GM23338 (cell line): ENCODE measurements at regions not wholly inside any gene's neighbourhood (a gene's known extent, or its start where the extent isn't known, plus 50 kb on each side); places are given as distances from the start of the nearest gene placed in this dataset.

ENCODE experiments used
- ATAC-seq: fragments of 200-7000 bp; cut with Tn5 transposase; 3 replicates; pipeline ENCODE4 v1.9.1; 2020
- DNase-seq: peaks from one replicate; pipeline ENCODE4 v3.0.0-alpha.2; 2015; ENCODE audit warnings: low spot score
- H2AFZ ChIP-seq: fragments of 200-600 bp; sonication (generic); 2 replicates; pipeline ENCODE4 v1.8.0; 2016; ENCODE audit warnings: antibody characterized with exemption, mild to moderate bottlenecking, moderate library complexity
- H3F3A ChIP-seq: fragments of 200-600 bp; sonication (generic); replicated peaks from 2 replicates; pipeline ENCODE4 v1.8.0; 2017; ENCODE audit warnings: antibody characterized with exemption, mixed run types, low read depth
- H3K27ac ChIP-seq: fragments of 200-600 bp; sonication (generic); 2 replicates; pipeline ENCODE4 v1.6.1; 2016; ENCODE audit warnings: low read depth
- H3K27me3 ChIP-seq: fragments of 200-600 bp; sonication (generic); 2 replicates; pipeline ENCODE4 v1.8.0; 2016; ENCODE audit warnings: mild to moderate bottlenecking, mixed run types, moderate library complexity; ENCODE audit not compliant: insufficient read depth
- H3K36me3 ChIP-seq: fragments of 200-600 bp; sonication (generic); 2 replicates; pipeline ENCODE4 v1.8.0; 2016; ENCODE audit warnings: mild to moderate bottlenecking; ENCODE audit not compliant: insufficient read depth
- H3K4me1 ChIP-seq: fragments of 200-600 bp; sonication (generic); 2 replicates; pipeline ENCODE4 v1.8.0; 2016; ENCODE audit warnings: mild to moderate bottlenecking, moderate library complexity; ENCODE audit not compliant: insufficient read depth
- H3K4me2 ChIP-seq: fragments of 200-600 bp; sonication (generic); 2 replicates; pipeline ENCODE4 v1.7.1; 2017; ENCODE audit warnings: mixed run types
- H3K4me3 ChIP-seq: fragments of 200-600 bp; sonication (generic); 2 replicates; pipeline ENCODE4 v1.6.1; 2016; ENCODE audit warnings: mixed run types
- H3K79me2 ChIP-seq: fragments of 200-600 bp; sonication (generic); replicated peaks from 2 replicates; pipeline ENCODE4 v1.8.0; 2017; ENCODE audit warnings: mild to moderate bottlenecking; ENCODE audit not compliant: insufficient read depth
- H3K9me2 ChIP-seq: fragments of 200-600 bp; sonication (generic); 2 replicates; pipeline ENCODE4 v1.8.0; 2017; ENCODE audit not compliant: insufficient read depth
- H4K20me1 ChIP-seq: fragments of 200-600 bp; sonication (generic); replicated peaks from 2 replicates; pipeline ENCODE4 v1.8.0; 2017; ENCODE audit warnings: mild to moderate bottlenecking; ENCODE audit not compliant: insufficient read depth
- H3K27ac Mint-ChIP-seq: 2 replicates; pipeline ENCODE4 v1.8.0; 2020; ENCODE audit warnings: inconsistent platforms, mild to moderate bottlenecking, moderate library complexity, mixed read lengths
- H3K27me3 Mint-ChIP-seq: 3 replicates; pipeline ENCODE4 v1.8.0; 2022; ENCODE audit warnings: low read depth, mild to moderate bottlenecking, moderate library complexity, mixed read lengths, inconsistent platforms; ENCODE audit not compliant: insufficient read depth, poor library complexity
- H3K36me3 Mint-ChIP-seq: 3 replicates; pipeline ENCODE4 v1.8.0; 2021; ENCODE audit warnings: low read depth, mild to moderate bottlenecking, inconsistent platforms, moderate library complexity, mixed read lengths
- H3K4me1 Mint-ChIP-seq: 3 replicates; pipeline ENCODE4 v1.8.0; 2020; ENCODE audit warnings: mild to moderate bottlenecking, inconsistent platforms, mixed read lengths
- H3K4me3 Mint-ChIP-seq: 3 replicates; pipeline ENCODE4 v1.8.0; 2021; ENCODE audit warnings: moderate library complexity, mild to moderate bottlenecking, inconsistent platforms, mixed read lengths
- H3K9me3 Mint-ChIP-seq: 3 replicates; pipeline ENCODE4 v1.8.0; 2020; ENCODE audit warnings: moderate library complexity, mild to moderate bottlenecking, inconsistent platforms, mixed read lengths
- CREB1 ChIP-seq: fragments of 250-450 bp; sonication (Bioruptor Pico); IDR thresholded peaks from 2 replicates; pipeline ENCODE4 v1.5.0; 2020; ENCODE audit warnings: low read depth, mild to moderate bottlenecking, moderate library complexity
- EZH2 ChIP-seq: fragments of 200-600 bp; sonication (generic); IDR thresholded peaks from one replicate; pipeline ENCODE4 v1.8.0; 2017; ENCODE audit warnings: antibody characterized with exemption, mild to moderate bottlenecking, low read depth; ENCODE audit not compliant: unreplicated experiment
- EZH2phosphoT487 ChIP-seq: fragments of 200-600 bp; sonication (generic); IDR thresholded peaks from one replicate; pipeline ENCODE4 v1.8.1; 2018; ENCODE audit warnings: antibody characterized with exemption; ENCODE audit not compliant: unreplicated experiment
- JUNB ChIP-seq: IDR thresholded peaks from one replicate; pipeline ENCODE4 v1.6.1; 2016; ENCODE audit warnings: antibody characterized with exemption; ENCODE audit not compliant: unreplicated experiment
- NANOG ChIP-seq: IDR thresholded peaks from 2 replicates; pipeline ENCODE4 v1.6.1; 2016; ENCODE audit warnings: antibody characterized with exemption, borderline replicate concordance
- POLR2AphosphoS5 ChIP-seq: IDR thresholded peaks from 2 replicates; pipeline ENCODE4 v1.6.1; 2016; ENCODE audit warnings: antibody characterized with exemption, low read depth
- REST ChIP-seq: IDR thresholded peaks from one replicate; pipeline ENCODE4 v1.6.1; 2018; ENCODE audit warnings: antibody characterized with exemption; ENCODE audit not compliant: unreplicated experiment
- STAT1 ChIP-seq: IDR thresholded peaks from one replicate; pipeline ENCODE4 v1.6.1; 2016; ENCODE audit warnings: antibody characterized with exemption; ENCODE audit not compliant: unreplicated experiment
- ZNF114 ChIP-seq: fragments of 250-450 bp; sonication (Bioruptor Pico); IDR thresholded peaks from 2 replicates; pipeline ENCODE4 v1.5.0; 2020; ENCODE audit warnings: mild to moderate bottlenecking, moderate library complexity
- ZNF331 ChIP-seq: fragments of 250-450 bp; sonication (Bioruptor Pico); IDR thresholded peaks from 2 replicates; pipeline ENCODE4 v1.5.0; 2020; ENCODE audit warnings: low read depth, mild to moderate bottlenecking, moderate library complexity
- TF ChIP-seq, protein P1 (sequence below), 2 experiments: fragments of 200-600 bp in 1 of 2; sonication (generic) in 1 of 2; conservative IDR thresholded peaks; 2 replicates each; pipeline versions ENCODE4 v1.5.1 to v1.6.1; 2016 to 2017; ENCODE audit warnings: antibody characterized with exemption in 2 of 2, low read depth in 2 of 2, mild to moderate bottlenecking in 2 of 2, moderate library complexity in 1 of 2
- TF ChIP-seq, protein P2 (sequence below): fragments of 250-450 bp; sonication (Bioruptor Pico); IDR thresholded peaks from 2 replicates; pipeline ENCODE4 v1.5.0; 2020; ENCODE audit warnings: mild to moderate bottlenecking, moderate library complexity
- TF ChIP-seq, protein P3 (sequence below): IDR thresholded peaks from 2 replicates; pipeline ENCODE4 v1.6.1; 2016; ENCODE audit warnings: antibody characterized with exemption

GRCh38 chr5:107272954-107273353, 397.8 kb downstream of the EFNA5 start:
- Mint-ChIP-seq H3K36me3 (no peaks in the 10 kb centered on the region), H3K4me1 (peaks cover 18% of the 10 kb centered on the region), H3K27me3 (peaks cover 2% of the 10 kb centered on the region), H3K27ac (no peak overlapping the region), H3K9me3 (no peaks in the 10 kb centered on the region), H3K4me3 (no peak overlapping the region)
- TF ChIP-seq ZNF114 (CRISPR knock-in tag) (no peak), REST (no peak), CREB1 (CRISPR knock-in tag) (no peak), STAT1 (no peak), EZH2 (no peak), NANOG (no peak), EZH2phosphoT487 (no peak), JUNB (no peak), ZNF331 (no peak), POLR2AphosphoS5 (no peak)
- TF ChIP-seq, protein P1, sequence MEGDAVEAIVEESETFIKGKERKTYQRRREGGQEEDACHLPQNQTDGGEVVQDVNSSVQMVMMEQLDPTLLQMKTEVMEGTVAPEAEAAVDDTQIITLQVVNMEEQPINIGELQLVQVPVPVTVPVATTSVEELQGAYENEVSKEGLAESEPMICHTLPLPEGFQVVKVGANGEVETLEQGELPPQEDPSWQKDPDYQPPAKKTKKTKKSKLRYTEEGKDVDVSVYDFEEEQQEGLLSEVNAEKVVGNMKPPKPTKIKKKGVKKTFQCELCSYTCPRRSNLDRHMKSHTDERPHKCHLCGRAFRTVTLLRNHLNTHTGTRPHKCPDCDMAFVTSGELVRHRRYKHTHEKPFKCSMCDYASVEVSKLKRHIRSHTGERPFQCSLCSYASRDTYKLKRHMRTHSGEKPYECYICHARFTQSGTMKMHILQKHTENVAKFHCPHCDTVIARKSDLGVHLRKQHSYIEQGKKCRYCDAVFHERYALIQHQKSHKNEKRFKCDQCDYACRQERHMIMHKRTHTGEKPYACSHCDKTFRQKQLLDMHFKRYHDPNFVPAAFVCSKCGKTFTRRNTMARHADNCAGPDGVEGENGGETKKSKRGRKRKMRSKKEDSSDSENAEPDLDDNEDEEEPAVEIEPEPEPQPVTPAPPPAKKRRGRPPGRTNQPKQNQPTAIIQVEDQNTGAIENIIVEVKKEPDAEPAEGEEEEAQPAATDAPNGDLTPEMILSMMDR (conservative IDR thresholded peaks at IDR 0.05; ENCODE audit: low read depth in 2 of 2), result no peak
- TF ChIP-seq, protein P2, sequence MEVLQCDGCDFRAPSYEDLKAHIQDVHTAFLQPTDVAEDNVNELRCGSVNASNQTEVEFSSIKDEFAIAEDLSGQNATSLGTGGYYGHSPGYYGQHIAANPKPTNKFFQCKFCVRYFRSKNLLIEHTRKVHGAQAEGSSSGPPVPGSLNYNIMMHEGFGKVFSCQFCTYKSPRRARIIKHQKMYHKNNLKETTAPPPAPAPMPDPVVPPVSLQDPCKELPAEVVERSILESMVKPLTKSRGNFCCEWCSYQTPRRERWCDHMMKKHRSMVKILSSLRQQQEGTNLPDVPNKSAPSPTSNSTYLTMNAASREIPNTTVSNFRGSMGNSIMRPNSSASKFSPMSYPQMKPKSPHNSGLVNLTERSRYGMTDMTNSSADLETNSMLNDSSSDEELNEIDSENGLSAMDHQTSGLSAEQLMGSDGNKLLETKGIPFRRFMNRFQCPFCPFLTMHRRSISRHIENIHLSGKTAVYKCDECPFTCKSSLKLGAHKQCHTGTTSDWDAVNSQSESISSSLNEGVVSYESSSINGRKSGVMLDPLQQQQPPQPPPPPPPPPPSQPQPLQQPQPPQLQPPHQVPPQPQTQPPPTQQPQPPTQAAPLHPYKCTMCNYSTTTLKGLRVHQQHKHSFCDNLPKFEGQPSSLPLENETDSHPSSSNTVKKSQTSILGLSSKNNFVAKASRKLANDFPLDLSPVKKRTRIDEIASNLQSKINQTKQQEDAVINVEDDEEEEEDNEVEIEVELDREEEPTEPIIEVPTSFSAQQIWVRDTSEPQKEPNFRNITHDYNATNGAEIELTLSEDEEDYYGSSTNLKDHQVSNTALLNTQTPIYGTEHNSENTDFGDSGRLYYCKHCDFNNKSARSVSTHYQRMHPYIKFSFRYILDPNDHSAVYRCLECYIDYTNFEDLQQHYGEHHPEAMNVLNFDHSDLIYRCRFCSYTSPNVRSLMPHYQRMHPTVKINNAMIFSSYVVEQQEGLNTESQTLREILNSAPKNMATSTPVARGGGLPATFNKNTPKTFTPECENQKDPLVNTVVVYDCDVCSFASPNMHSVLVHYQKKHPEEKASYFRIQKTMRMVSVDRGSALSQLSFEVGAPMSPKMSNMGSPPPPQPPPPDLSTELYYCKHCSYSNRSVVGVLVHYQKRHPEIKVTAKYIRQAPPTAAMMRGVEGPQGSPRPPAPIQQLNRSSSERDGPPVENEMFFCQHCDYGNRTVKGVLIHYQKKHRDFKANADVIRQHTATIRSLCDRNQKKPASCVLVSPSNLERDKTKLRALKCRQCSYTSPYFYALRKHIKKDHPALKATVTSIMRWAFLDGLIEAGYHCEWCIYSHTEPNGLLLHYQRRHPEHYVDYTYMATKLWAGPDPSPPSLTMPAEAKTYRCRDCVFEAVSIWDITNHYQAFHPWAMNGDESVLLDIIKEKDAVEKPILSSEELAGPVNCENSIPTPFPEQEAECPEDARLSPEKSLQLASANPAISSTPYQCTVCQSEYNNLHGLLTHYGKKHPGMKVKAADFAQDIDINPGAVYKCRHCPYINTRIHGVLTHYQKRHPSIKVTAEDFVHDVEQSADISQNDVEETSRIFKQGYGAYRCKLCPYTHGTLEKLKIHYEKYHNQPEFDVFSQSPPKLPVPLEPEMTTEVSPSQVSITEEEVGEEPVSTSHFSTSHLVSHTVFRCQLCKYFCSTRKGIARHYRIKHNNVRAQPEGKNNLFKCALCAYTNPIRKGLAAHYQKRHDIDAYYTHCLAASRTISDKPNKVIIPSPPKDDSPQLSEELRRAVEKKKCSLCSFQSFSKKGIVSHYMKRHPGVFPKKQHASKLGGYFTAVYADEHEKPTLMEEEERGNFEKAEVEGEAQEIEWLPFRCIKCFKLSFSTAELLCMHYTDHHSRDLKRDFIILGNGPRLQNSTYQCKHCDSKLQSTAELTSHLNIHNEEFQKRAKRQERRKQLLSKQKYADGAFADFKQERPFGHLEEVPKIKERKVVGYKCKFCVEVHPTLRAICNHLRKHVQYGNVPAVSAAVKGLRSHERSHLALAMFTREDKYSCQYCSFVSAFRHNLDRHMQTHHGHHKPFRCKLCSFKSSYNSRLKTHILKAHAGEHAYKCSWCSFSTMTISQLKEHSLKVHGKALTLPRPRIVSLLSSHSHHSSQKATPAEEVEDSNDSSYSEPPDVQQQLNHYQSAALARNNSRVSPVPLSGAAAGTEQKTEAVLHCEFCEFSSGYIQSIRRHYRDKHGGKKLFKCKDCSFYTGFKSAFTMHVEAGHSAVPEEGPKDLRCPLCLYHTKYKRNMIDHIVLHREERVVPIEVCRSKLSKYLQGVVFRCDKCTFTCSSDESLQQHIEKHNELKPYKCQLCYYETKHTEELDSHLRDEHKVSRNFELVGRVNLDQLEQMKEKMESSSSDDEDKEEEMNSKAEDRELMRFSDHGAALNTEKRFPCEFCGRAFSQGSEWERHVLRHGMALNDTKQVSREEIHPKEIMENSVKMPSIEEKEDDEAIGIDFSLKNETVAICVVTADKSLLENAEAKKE, result no peak
- TF ChIP-seq, protein P3, sequence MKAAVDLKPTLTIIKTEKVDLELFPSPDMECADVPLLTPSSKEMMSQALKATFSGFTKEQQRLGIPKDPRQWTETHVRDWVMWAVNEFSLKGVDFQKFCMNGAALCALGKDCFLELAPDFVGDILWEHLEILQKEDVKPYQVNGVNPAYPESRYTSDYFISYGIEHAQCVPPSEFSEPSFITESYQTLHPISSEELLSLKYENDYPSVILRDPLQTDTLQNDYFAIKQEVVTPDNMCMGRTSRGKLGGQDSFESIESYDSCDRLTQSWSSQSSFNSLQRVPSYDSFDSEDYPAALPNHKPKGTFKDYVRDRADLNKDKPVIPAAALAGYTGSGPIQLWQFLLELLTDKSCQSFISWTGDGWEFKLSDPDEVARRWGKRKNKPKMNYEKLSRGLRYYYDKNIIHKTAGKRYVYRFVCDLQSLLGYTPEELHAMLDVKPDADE, result no peak
- no peak overlapping the region for H3K27ac ChIP-seq
- H2AFZ ChIP-seq, result no peak overlapping the region
- DNase-seq (no peak), ATAC-seq (no peak)
- no peaks in the 10 kb centered on the region for H3K27me3 ChIP-seq
- no peak overlapping the region for H3K4me2 ChIP-seq
- H4K20me1 ChIP-seq, result no peaks in the 10 kb centered on the region
- H3K4me1 ChIP-seq, result peaks cover 23% of the 10 kb centered on the region
- H3K79me2 ChIP-seq, result no peaks in the 10 kb centered on the region
- H3K9me2 ChIP-seq, result no peaks in the 10 kb centered on the region
- H3F3A ChIP-seq, result no peaks in the 10 kb centered on the region
- no peaks in the 10 kb centered on the region for H3K36me3 ChIP-seq
- no peak overlapping the region for H3K4me3 ChIP-seq
